ENCODE measurements at regions not wholly inside any gene's neighbourhood (a gene's known extent, or its start where the extent isn't known, plus 50 kb on each side); places are given as distances from the start of the nearest gene placed in this dataset.

GRCh38 chr10:4758256-4758655, 67.8 kb upstream of the AKR1E2 start:
- dilution Hi-C loops (cut with MboI; ENCODE audit: extremely low pct_ligation_motif_present, low sequenced_read_pairs) = no loop called here

More at GRCh38 chr10:4758256-4758655, 67.8 kb upstream of the AKR1E2 start:
- FAIRE-seq (no peak), DNase-seq (ENCODE audit: low read depth, low spot score) (no peak)
- peaks cover 3% of the 10 kb centered on the region for H3K4me1 ChIP-seq (ENCODE audit: control insufficient read depth, extremely low read depth, insufficient read depth, low read length)
- no peak overlapping the region for H2AFZ ChIP-seq (ENCODE audit: low read depth, low read length)
- H3K27me3 ChIP-seq (ENCODE audit: control insufficient read depth in 2 of 2, insufficient read depth in 2 of 2, low read length in 2 of 2) = no peaks in the 10 kb centered on the region
- intact Hi-C loops (cut with micrococcal nuclease) = no loop called here
- CTCF ChIA-PET = interaction anchor here (0.9 to 1.3 kb wide), 2 partner anchors 8 to 53 kb away, joined by 3 read pairs; no protein-coding TSS in a partner anchor
- H3K9me1 ChIP-seq (replicated peaks; ENCODE audit: control insufficient read depth, extremely low read depth, insufficient read depth, low read length) = no peaks in the 10 kb centered on the region
- no peaks in the 10 kb centered on the region for H4K20me1 ChIP-seq (replicated peaks; ENCODE audit: control insufficient read depth, extremely low read depth, insufficient read depth, low read length)
- no peak overlapping the region for H3K4me2 ChIP-seq (ENCODE audit: insufficient read depth, low read length)
- POLR2A ChIA-PET = no interaction called here
- H3K9ac ChIP-seq (replicated peaks; ENCODE audit: extremely low read depth, insufficient read depth, low read length) = no peak overlapping the region
- TF ChIP-seq GATA2 (IDR thresholded peaks at IDR 0.05; ENCODE audit: insufficient read depth, insufficient read length, low read depth, low read length) (no peak), EZH2 (IDR thresholded peaks at IDR 0.05; ENCODE audit: borderline replicate concordance, low read depth, low read length, severe bottlenecking) (no peak), CTCF (IDR thresholded peaks at IDR 0.05; ENCODE audit: extremely low read depth in 1 of 2, insufficient read depth in 1 of 2, low read depth in 1 of 2, low read length in 2 of 2) (no peak), POLR2A (IDR thresholded peaks at IDR 0.05; ENCODE audit: low read depth, low read length) (no peak), MYC (IDR thresholded peaks at IDR 0.05; ENCODE audit: low read depth, low read length) (no peak), MAX (IDR thresholded peaks at IDR 0.05; ENCODE audit: insufficient read depth, insufficient read length) (no peak), FOS (IDR thresholded peaks at IDR 0.05; ENCODE audit: borderline replicate concordance, insufficient read depth, low read length) (no peak), JUN (IDR thresholded peaks at IDR 0.05; ENCODE audit: borderline replicate concordance, insufficient read depth, insufficient read length, low read depth) (no peak), POLR2AphosphoS5 (IDR thresholded peaks at IDR 0.05; ENCODE audit: insufficient read depth, low read depth, low read length) (no peak)
- no peak overlapping the region for H3K4me3 ChIP-seq (replicated peaks in 1 of 3; ENCODE audit: insufficient read depth in 1 of 3, low read depth in 1 of 3, low read length in 3 of 3)
- no TSS peak for BruUV-seq (replicated peaks)
- H3K36me3 ChIP-seq (ENCODE audit: control insufficient read depth in 2 of 2, extremely low read depth in 1 of 2, insufficient read depth in 2 of 2, low read length in 2 of 2) = peaks cover 0 to 5% of the 10 kb centered on the region in 2 experiments
- H3K79me2 ChIP-seq (ENCODE audit: control insufficient read depth, insufficient read depth, low read length) = no peaks in the 10 kb centered on the region
- no peak overlapping the region for H3K27ac ChIP-seq (ENCODE audit: insufficient read depth, low read depth, low read length)
- no peaks in the 10 kb centered on the region for H3K9me3 ChIP-seq (replicated peaks; ENCODE audit: control insufficient read depth, insufficient read depth, low read length)
